ENCODE measurements at regions not wholly inside any gene's neighbourhood (a gene's known extent, or its start where the extent isn't known, plus 50 kb on each side); places are given as distances from the start of the nearest gene placed in this dataset.
"Not testable (repeated sequence)": the region's sequence is repeated elsewhere in the genome, so short reads cannot be mapped to it uniquely, and the experiment has no call there.

GRCh38 chrX:144231116-144231785, 347.4 kb downstream of the UBE2NL start:
- H3K9me3 Mint-ChIP-seq; ATAC-seq (replicated peaks in 1 of 2); H3K4me3 Mint-ChIP-seq; H3K36me3 Mint-ChIP-seq (ENCODE audit: insufficient read depth in 2 of 2); H3K27ac Mint-ChIP-seq; H3K4me1 Mint-ChIP-seq (ENCODE audit: low read depth); H3K27me3 Mint-ChIP-seq (ENCODE audit: low read depth); DNase-seq: not testable (repeated sequence)

- no peaks in the 10 kb centered on the region for H3K4me1 Mint-ChIP-seq (ENCODE audit: low read depth)
- peaks cover 5% of the 10 kb centered on the region for H3K27me3 Mint-ChIP-seq (ENCODE audit: low read depth)
- H3K9me3 Mint-ChIP-seq, result peaks cover 2 to 7% of the 10 kb centered on the region in 2 donors
- no peaks in the 10 kb centered on the region for H3K36me3 Mint-ChIP-seq (ENCODE audit: insufficient read depth in 2 of 2)
- no peak overlapping the region for H3K4me3 Mint-ChIP-seq
- H3K27ac Mint-ChIP-seq, result no peak overlapping the region
- ATAC-seq (replicated peaks in 1 of 2) (no peak), DNase-seq (no peak)
Observed at GRCh38 chrX:144253356-144253755, 369.5 kb downstream of the UBE2NL start.

- DNase-seq, result no peak
- H3K36me3 Mint-ChIP-seq (ENCODE audit: insufficient read depth in 2 of 2), result no peaks in the 10 kb centered on the region
- peaks cover 0 to 5% of the 10 kb centered on the region in 2 donors for H3K9me3 Mint-ChIP-seq
- H3K27ac Mint-ChIP-seq, result no peak overlapping the region
- H3K4me1 Mint-ChIP-seq (ENCODE audit: low read depth), result no peaks in the 10 kb centered on the region
- no peak overlapping the region for H3K4me3 Mint-ChIP-seq
- peaks cover 10% of the 10 kb centered on the region for H3K27me3 Mint-ChIP-seq (ENCODE audit: low read depth)
- no peak for ATAC-seq (replicated peaks in 1 of 2)
Observed at GRCh38 chrX:144259054-144259453, 375.2 kb downstream of the UBE2NL start.

- ATAC-seq (replicated peaks in 1 of 2) (no peak), DNase-seq (no peak)
- Mint-ChIP-seq H3K4me1 (ENCODE audit: low read depth) (no peaks in the 10 kb centered on the region), H3K4me3 (no peak overlapping the region), H3K9me3 (peaks cover 7 to 11% of the 10 kb centered on the region in 2 donors), H3K27me3 (ENCODE audit: low read depth) (no peaks in the 10 kb centered on the region), H3K36me3 (ENCODE audit: insufficient read depth in 2 of 2) (no peaks in the 10 kb centered on the region), H3K27ac (no peak overlapping the region)
Observed at GRCh38 chrX:144265641-144266040, 381.8 kb downstream of the UBE2NL start.

DNA sequence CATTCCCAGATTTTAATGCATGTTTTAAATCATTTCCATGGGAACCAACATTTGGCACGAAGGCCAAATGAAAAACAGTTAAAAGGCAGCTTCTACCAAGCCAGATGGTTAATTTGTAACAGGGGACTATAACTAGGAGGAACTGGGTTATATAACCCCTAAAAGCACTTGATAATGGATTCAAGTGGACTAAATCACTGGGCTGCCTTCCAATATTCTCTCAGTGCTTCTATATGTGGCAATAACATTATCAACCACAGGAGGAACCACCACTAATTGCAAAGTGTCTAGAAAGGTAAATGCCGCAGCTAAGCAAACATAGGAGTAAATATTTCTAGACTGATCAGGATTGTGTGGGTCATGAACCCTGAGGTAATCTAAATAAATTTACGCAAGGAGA, 391.5 kb downstream of the UBE2NL start:
- Mint-ChIP-seq H3K9me3 (peaks cover 3 to 6% of the 10 kb centered on the region in 2 donors), H3K4me1 (ENCODE audit: low read depth) (no peaks in the 10 kb centered on the region), H3K4me3 (no peak overlapping the region), H3K27ac (no peak overlapping the region), H3K36me3 (ENCODE audit: insufficient read depth in 2 of 2) (no peaks in the 10 kb centered on the region), H3K27me3 (ENCODE audit: low read depth) (peaks cover 8% of the 10 kb centered on the region)
- ATAC-seq (replicated peaks in 1 of 2) (no peak), DNase-seq (no peak)

- Mint-ChIP-seq H3K4me1 (ENCODE audit: low read depth) (no peaks in the 10 kb centered on the region), H3K4me3 (no peak overlapping the region), H3K9me3 (peaks cover 3 to 6% of the 10 kb centered on the region in 2 donors), H3K36me3 (ENCODE audit: insufficient read depth in 2 of 2) (no peaks in the 10 kb centered on the region), H3K27ac (no peak overlapping the region), H3K27me3 (ENCODE audit: low read depth) (peaks cover 8% of the 10 kb centered on the region)
- DNase-seq (no peak), ATAC-seq (replicated peaks in 1 of 2) (no peak)
Observed at GRCh38 chrX:144275843-144276242, 392.0 kb downstream of the UBE2NL start.

DNA sequence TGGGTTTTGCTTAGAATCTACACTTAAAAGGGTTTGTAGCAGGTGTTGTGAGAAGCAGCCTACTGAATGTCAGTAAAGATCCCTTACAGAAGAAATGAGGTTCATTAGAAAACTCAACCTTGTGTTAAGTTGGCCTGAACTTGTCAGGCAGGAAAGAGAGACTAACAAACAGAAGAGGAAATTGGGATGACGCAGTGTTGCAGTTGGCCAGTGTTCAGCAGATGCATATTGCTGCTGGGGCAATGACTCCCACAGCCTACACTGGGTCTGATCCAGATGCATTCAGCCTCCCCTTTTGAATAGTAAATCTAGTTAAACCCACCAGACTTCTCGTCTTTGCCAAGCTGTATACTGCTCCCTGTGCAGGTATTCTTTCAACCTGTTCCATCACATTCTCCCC, 409.4 kb downstream of the UBE2NL start:
- no peak overlapping the region for H3K4me3 Mint-ChIP-seq
- peaks cover 6 to 10% of the 10 kb centered on the region in 2 donors for H3K9me3 Mint-ChIP-seq
- no peak for DNase-seq
- no peak overlapping the region for H3K27ac Mint-ChIP-seq
- H3K36me3 Mint-ChIP-seq (ENCODE audit: insufficient read depth in 2 of 2), result peaks cover 0 to 5% of the 10 kb centered on the region in 2 donors
- H3K4me1 Mint-ChIP-seq (ENCODE audit: low read depth), result no peaks in the 10 kb centered on the region
- ATAC-seq (replicated peaks in 1 of 2), result no peak
- no peaks in the 10 kb centered on the region for H3K27me3 Mint-ChIP-seq (ENCODE audit: low read depth)

DNA sequence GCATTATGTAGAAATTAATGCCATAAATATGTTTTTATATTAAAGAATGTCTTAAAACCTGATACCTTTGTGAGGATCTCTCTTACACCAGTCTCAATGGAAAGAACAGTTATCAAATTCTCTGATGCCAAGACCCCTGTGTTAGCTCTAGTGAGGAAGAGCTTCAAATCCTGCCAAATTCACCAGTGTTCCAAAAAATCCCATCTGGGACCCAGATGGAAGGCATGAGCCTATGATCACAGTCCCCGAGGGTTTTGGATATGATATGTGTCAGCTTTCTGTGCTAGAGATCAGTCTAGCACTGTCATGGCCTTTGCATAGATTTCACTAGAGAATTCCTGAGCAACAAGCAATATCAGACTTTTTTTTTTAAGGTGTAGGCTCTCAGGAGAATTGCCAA, 412.1 kb downstream of the UBE2NL start:
- peaks cover 0 to 4% of the 10 kb centered on the region in 2 donors for H3K9me3 Mint-ChIP-seq
- H3K36me3 Mint-ChIP-seq (ENCODE audit: insufficient read depth in 2 of 2), result peaks cover 0 to under 1% of the 10 kb centered on the region in 2 donors
- ATAC-seq (replicated peaks in 1 of 2) (no peak), DNase-seq (no peak)
- no peak overlapping the region for H3K4me3 Mint-ChIP-seq
- H3K27ac Mint-ChIP-seq, result no peak overlapping the region
- H3K27me3 Mint-ChIP-seq (ENCODE audit: low read depth), result peaks cover 5% of the 10 kb centered on the region
- no peaks in the 10 kb centered on the region for H3K4me1 Mint-ChIP-seq (ENCODE audit: low read depth)

GRCh38 chrX:144297221-144297620, 413.4 kb downstream of the UBE2NL start:
- Mint-ChIP-seq H3K4me3 (no peak overlapping the region), H3K27me3 (ENCODE audit: low read depth) (peaks cover 7% of the 10 kb centered on the region), H3K36me3 (ENCODE audit: insufficient read depth in 2 of 2) (no peaks in the 10 kb centered on the region), H3K4me1 (ENCODE audit: low read depth) (no peaks in the 10 kb centered on the region), H3K9me3 (peaks cover 0 to 7% of the 10 kb centered on the region in 2 donors), H3K27ac (no peak overlapping the region)
- DNase-seq (no peak), ATAC-seq (replicated peaks in 1 of 2) (no peak)

- no peaks in the 10 kb centered on the region for H3K4me1 Mint-ChIP-seq (ENCODE audit: low read depth)
- H3K4me3 Mint-ChIP-seq, result no peak overlapping the region
Observed at GRCh38 chrX:144327495-144327894, 443.6 kb downstream of the UBE2NL start.

GRCh38 chrX:144333429-144333828, 449.6 kb downstream of the UBE2NL start:
- ATAC-seq (replicated peaks in 1 of 2) (no peak), DNase-seq (no peak)
- H3K27me3 Mint-ChIP-seq (ENCODE audit: low read depth), result no peaks in the 10 kb centered on the region
- no peak overlapping the region for H3K27ac Mint-ChIP-seq
- H3K4me3 Mint-ChIP-seq, result no peak overlapping the region
- peaks cover 4 to 7% of the 10 kb centered on the region in 2 donors for H3K9me3 Mint-ChIP-seq
- no peaks in the 10 kb centered on the region for H3K36me3 Mint-ChIP-seq (ENCODE audit: insufficient read depth in 2 of 2)
- H3K4me1 Mint-ChIP-seq (ENCODE audit: low read depth), result no peaks in the 10 kb centered on the region

More at GRCh38 chrX:144327495-144327894, 443.6 kb downstream of the UBE2NL start:
- Mint-ChIP-seq H3K36me3 (ENCODE audit: insufficient read depth in 2 of 2) (no peaks in the 10 kb centered on the region), H3K27me3 (ENCODE audit: low read depth) (no peaks in the 10 kb centered on the region), H3K9me3 (peaks cover 2 to 3% of the 10 kb centered on the region in 2 donors), H3K27ac (no peak overlapping the region)
- ATAC-seq (replicated peaks in 1 of 2), result no peak
- DNase-seq, result no peak

GRCh38 chrX:144334577-144334976, 450.7 kb downstream of the UBE2NL start:
- no peak for DNase-seq
- H3K4me1 Mint-ChIP-seq (ENCODE audit: low read depth), result no peaks in the 10 kb centered on the region

DNA sequence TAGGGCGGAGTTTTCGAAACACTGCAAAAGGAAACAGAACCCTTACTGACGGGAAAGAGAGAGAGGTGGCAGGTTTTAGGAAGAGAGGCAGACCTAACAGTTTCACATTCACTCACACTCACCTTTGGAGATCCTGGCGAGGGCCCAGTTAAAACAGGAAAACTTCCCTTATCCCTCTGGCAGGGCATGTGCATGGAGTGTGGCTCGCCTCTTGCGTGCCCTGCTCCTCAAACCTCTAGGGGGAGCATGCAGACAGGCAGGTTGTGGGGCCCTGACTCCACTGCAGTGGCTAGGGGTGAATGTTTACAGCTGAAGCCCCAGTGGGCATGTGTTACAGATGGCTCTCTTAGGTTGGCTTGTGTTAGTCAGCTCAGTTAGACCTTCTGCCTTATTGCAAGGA, 451.5 kb downstream of the UBE2NL start:
- no peaks in the 10 kb centered on the region for H3K27me3 Mint-ChIP-seq (ENCODE audit: low read depth)
- no peaks in the 10 kb centered on the region for H3K36me3 Mint-ChIP-seq (ENCODE audit: insufficient read depth in 2 of 2)
- H3K4me1 Mint-ChIP-seq (ENCODE audit: low read depth), result no peaks in the 10 kb centered on the region
- no peak overlapping the region for H3K27ac Mint-ChIP-seq
- DNase-seq (no peak), ATAC-seq (replicated peaks in 1 of 2) (no peak)
- H3K4me3 Mint-ChIP-seq, result no peak overlapping the region
- H3K9me3 Mint-ChIP-seq, result peaks cover 6 to 10% of the 10 kb centered on the region in 2 donors

More at GRCh38 chrX:144334577-144334976, 450.7 kb downstream of the UBE2NL start:
- ATAC-seq (replicated peaks in 1 of 2), result no peak
- Mint-ChIP-seq H3K4me3 (no peak overlapping the region), H3K27ac (no peak overlapping the region), H3K27me3 (ENCODE audit: low read depth) (no peaks in the 10 kb centered on the region), H3K36me3 (ENCODE audit: insufficient read depth in 2 of 2) (no peaks in the 10 kb centered on the region), H3K9me3 (peaks cover 6 to 10% of the 10 kb centered on the region in 2 donors)

- H3K27me3 Mint-ChIP-seq (ENCODE audit: low read depth), result no peaks in the 10 kb centered on the region
- ATAC-seq (replicated peaks in 1 of 2) (no peak), DNase-seq (no peak)
- peaks cover 6 to 7% of the 10 kb centered on the region in 2 donors for H3K9me3 Mint-ChIP-seq
- H3K4me3 Mint-ChIP-seq, result no peak overlapping the region
- no peaks in the 10 kb centered on the region for H3K4me1 Mint-ChIP-seq (ENCODE audit: low read depth)
- H3K36me3 Mint-ChIP-seq (ENCODE audit: insufficient read depth in 2 of 2), result no peaks in the 10 kb centered on the region
- no peak overlapping the region for H3K27ac Mint-ChIP-seq
Observed at GRCh38 chrX:144379156-144379555, 495.3 kb downstream of the UBE2NL start.

Measured in activated T-cell treated with anti-CD3 and anti-CD28 coated beads, Interleukin-2, amount 50 U/mL, for 72 hours (primary cell).